Activated CD4-positive, alpha-beta T cell treated with anti-CD3 and anti-CD28 coated beads, Interleukin-2, amount 50 U/mL, for 1 hour (primary cell): ENCODE measurements at regions not wholly inside any gene's neighbourhood (a gene's known extent, or its start where the extent isn't known, plus 50 kb on each side); places are given as distances from the start of the nearest gene placed in this dataset.

Experiments
- DNase-seq: peaks from one replicate; pipeline ENCODE4 v3.0.0-alpha.2; 2020

DNA sequence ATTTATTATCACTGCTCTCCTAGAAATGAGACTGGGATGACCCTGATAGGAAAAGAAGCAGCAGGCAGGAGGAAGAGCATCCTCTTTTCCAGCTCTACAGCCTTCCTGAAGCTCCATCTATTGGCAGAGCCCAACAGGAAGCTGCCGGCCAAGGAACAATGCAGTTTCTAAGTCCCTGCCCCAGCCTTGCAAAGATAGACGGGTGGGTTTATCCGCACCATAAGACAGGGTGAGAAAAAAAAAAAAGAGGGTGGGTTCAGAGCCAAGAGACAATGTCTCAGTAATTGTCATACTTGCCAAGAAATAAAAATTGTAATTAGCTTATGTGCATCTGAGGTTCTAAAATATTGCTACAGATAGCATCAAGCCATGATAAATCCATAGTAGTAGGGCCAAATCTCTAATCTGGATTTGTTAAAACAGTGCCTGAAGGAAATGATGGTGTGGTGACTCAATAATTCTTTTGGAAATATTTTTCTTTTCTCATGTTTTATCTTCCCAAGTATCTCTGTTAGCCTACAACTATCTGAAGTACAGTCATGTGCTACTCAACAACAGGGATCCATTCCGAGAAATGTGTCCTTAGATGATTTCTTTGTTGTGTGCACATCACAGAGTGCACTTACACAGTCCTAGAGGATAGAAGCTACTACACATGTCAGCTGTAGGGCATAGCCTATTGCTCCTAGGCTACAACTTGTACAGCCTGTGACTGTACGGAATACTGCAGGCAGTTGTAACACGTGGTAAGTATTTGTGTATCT lies 242.9 kb upstream of the CXCL12 start:
- no peak for DNase-seq

DNA sequence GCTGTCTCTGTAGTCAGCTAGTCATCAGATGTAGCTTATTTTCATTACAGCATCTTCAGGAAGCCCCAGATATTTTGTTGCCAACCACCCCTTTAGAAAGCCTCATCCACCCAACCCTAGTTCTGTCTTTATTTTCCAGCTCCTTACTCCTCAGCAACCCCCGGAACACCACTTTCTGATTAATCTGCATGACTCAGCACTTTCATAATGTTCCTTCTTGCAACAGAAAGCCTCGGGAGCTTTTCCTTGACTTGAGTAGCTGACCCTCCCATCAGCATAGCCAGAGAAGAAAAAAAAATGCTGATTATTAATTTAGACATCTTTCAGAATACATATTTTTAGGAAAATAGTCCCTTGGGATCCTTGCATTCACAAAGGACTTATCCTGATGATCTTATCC lies 244.0 kb upstream of the CXCL12 start:
- DNase-seq: no peak

DNA sequence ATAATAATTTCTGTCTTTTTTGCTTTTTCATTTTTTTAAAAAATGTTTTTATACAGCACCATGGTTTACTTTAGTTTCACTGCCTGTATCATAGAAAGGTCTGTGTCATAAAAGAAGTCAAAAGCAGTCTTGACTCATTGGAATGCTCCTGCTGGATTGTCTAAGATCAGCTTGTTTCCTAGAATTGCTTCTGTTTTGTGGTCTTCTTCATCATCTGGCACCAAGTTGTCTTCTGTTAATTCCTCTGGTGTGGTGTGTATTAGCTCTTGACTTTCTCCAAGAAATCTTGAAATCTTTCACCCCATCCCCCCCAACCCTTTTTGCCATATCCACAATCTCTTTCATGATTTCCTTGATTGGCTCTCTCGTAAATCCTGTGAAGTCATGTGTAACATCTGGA lies 250.3 kb upstream of the CXCL12 start:
- DNase-seq: no peak

DNA sequence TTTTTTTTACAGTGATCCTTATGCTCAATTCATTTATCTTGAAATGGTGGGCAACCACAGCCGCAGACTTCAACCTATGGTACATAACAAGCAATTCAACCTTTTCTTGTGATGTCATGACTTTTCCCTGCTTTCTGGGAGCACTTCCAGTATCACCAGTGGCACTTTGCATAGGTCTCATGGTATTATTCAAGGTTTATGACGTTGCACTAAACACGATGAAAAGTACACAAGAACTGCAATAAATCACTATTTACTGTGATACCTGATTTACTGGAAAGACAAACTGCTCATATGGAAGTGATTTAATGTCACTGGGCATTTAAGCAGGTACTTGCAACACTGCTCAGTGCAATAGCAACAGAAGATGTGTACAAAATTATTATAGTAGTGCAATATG lies 251.7 kb upstream of the CXCL12 start:
- DNase-seq: no peak

DNA sequence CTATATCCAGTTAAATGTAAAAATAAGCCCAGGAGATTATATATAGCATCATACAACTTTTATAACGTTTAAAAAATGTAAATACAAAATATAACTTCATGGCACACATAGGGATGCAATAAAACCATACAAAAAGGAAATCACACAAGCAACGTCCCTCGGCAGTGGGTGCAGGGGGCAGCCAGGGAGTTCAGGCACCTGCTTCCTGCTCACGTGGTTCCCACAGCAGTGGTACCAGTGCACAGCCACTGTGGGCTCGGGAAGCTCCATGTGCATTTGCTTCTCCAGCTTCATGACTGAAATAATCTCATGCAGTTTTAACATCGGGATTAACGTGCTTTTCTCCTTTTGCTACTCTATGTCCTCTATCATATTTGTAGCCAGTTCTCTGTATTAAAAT lies 255.5 kb upstream of the CXCL12 start:
- no peak for DNase-seq

DNA sequence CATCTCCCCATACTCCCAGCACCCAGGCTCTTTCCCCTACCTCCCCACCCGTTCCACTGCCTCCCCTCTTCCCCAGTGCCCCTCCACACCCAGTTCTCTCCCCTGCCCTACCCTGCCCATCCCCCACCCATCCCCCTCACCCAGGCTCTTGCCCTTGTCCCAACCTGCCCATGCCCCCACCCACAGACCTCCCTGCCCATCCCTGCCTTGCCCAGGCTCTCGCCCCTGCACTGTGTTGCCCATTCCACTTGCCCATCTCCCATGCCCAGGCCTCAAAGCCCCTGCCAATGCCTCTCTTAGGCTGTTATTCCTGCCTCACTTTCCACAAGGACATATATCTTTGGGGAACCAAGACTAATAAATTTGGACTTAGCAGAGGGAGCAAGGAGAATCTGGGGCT lies 262.6 kb upstream of the CXCL12 start:
- DNase-seq: no peak

DNA sequence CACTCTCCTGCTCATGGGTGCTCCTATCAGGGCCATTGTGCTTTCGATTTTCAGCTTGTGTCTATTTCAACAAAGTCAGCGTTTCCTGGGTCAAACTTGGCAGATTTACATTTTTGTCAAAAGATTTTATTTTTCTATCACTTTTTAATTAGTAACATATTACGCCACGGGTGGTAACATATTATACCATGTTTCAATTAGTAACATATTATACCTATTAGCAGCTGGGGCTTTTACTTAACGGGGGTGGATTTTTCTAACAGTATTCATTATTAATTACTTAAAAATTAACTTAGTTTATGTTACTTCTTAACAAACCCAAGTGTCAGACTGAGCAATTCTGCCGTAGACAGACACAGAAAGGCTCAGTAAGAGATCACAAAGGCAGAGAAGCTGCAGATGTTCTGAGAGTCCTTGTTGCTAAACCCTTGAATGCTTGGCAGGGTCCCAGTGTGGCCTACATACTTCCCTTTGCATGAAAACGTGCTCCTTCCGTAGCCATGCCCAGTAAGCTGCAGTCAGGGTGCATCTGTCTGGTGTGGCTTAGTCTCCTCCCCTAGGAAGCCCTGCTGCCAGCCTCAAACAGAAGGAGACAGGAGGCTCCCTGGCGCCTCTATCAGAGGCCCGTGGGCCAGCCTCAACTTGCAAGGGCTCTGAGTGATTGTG lies 263.1 kb upstream of the CXCL12 start:
- no peak for DNase-seq

DNA sequence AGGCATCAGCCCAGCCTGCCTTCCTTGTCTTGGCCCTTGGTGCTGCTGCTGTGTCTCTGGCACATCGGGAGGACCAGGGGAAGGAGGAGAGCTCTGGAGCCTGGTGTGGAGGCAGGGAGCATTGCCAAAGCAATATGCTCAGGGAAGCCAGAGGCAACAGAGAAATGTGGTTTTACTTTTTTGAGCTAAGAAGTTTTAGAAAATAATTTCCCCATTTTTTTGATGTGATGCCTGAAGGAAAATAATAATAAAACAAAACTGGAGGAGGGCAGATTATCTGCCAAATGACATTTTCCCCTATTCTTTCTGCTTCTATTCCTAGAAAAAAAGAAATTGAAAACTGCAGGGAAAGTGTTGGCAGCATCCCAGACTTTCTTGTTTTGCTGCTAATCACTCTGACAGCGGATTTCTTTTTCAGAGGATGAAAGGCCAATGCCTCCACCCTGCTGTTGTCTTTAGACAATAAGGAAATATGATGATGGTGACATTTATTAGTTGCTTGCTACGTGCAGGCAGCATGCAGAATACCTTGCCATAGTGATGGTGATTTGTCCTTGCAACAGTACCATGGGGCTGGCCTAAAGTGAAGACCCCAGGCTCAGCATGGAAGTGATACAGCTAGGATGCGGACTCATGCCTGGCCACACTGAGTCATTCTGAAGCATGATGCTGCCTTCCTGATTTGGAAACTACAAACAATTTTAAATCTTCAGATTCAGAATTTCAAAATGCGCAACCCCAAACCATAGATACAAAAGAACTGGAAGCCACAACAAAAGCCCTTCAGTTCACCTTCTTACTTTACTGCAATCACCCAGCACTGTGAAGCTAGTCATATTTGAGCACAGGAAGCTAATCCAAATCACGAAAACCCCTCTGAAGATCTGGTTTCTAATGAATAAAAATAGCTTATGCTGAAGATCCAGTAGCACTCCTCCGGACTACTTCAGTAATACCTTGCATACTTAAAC lies 260.2 kb upstream of the TMEM72 start:
- DNase-seq: no peak

DNA sequence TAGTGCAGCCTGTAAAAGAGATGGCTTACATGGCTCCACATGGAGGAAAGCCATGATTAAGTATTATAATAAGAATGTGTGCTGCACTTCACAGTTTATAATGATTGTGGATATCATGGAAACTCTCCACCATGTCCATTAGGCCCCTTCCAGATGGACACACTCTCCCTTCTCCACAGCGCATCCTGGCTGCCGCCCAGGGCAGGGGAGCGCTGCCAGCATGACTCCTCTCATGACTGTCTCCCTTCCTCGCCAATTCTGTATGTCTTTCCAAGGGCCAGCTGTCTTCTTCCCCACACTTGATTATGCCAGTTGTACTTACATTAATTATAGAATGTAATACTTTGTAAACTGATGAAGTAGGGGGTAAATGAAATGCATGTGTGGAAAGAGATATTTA lies 259.3 kb upstream of the TMEM72 start:
- no peak for DNase-seq

DNA sequence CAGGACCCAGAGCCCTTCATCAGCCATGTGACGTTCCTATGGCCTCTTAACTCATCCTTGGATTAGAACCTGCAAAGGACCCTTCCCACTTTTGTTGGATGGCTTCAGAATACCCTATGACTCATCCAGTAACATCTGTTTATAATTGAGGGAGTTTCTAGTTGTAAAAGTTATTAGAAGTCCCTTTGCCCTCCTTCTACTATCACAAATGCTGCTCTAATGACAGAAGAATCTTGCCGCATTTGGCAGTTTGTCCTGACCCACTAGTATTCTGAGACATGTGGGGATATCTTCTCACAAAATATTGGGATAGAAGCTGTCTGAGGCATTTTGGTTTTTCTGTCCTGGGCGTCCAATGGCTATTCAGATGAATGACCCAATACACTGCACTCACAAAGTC lies 251.8 kb upstream of the TMEM72 start:
- no peak for DNase-seq

DNA sequence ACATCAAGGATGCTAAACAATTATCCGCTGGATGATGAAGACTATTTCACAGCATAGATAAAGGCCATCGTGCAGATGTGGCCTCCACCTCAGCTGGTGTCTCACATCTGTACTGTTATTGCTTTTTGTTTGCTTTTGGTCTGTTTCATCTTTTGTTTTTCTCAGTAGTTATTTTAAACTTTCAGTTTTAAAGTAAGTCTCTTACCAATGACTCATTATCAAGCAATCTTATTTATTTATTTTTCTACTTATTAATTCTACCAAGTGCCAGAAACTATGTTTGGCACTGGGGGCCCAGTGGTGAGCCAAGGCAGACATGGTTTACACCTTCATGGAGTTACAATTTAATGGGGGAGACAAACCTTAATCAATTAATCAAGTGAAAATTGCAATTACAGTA lies 250.9 kb upstream of the TMEM72 start:
- DNase-seq: no peak

DNA sequence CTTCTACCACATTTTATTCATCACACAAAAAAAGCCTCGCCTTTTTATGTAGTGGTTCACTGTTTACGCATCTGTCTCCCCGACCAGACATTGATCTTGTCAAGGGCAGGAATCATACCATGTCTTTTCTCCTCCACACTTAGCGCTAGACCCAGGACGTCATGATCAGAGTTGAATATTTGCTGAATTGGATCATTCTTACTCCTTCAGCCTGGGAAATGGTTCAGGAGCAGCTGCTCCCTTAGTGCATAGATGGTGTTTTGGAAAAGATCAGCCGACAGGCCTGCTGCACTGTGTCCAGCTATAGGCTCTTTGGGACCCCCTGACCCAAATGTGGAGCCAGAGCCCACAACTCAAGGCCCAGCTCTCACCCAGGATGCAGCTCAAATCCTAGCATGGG lies 249.1 kb upstream of the TMEM72 start:
- no peak for DNase-seq

DNA sequence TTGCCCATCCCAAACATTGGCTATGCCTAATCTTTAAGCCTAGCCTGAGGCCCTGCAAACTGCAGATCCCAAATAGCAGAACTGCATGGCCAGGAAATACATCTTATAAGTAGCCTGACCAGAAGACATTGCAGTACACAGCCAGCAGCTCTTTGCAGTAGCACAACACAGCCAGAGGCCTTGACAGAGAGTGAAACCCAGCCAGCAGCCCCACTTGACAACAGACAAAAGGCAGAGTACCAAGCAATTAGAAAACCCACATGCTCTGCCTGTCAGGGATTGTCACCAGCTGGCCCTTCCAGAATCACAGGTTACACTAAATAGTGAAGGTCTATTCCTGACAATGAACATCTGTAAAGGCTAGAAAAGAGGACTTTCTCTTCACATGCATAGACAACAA lies 242.8 kb upstream of the TMEM72 start:
- no peak for DNase-seq

DNA sequence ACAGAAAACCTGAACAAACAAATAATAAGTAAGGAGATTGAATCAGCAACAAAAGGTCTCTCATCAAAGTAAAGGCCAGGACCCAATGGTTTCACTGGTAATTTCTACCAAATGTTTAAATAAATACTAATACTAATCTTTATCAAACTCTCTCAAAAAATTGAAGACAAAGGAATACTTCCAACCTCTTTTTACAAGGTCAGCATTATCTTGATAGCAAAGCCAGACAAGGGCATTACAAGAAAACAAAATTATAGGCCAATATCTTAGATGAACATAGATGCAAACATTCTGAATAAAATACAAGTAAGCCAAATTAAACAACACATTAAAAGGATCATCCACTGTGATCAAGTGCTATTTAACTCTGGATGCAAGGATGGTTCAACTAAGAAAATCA lies 239.8 kb upstream of the TMEM72 start:
- DNase-seq: no peak

DNA sequence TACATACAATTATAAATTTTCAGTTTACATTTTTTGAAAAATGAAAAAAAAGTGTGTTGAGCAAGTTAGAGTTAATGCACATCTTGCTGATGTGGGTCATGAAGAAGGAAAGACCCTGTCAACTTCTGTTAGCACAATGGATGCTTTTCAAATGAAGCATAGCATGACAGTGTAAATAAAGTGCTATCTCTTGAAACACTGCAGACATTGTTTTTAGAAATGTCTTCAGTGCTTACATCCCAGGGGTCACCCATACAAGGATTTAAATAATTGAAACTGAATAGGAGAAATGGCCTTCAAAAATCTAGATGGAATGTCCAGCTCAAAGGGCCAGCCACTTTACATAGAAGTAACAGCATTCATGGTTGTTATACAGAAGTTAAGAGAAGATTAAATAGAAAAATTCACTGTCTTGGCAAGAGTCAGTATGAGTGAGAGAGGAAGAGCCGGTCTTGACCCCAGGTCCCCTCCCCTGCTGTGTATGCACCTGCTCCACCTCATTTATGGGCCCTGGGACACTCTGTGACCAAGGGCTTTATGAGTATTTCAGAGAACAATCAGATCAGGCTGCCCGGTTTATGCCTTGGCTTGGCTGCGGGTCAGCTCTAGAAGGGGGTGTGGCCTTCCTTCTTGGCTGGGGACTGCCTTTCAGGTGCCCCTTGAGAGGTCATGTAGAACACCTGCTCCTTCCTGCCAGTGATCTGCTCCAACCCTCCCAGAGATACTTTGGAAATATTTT lies 237.7 kb upstream of the TMEM72 start:
- no peak for DNase-seq

DNA sequence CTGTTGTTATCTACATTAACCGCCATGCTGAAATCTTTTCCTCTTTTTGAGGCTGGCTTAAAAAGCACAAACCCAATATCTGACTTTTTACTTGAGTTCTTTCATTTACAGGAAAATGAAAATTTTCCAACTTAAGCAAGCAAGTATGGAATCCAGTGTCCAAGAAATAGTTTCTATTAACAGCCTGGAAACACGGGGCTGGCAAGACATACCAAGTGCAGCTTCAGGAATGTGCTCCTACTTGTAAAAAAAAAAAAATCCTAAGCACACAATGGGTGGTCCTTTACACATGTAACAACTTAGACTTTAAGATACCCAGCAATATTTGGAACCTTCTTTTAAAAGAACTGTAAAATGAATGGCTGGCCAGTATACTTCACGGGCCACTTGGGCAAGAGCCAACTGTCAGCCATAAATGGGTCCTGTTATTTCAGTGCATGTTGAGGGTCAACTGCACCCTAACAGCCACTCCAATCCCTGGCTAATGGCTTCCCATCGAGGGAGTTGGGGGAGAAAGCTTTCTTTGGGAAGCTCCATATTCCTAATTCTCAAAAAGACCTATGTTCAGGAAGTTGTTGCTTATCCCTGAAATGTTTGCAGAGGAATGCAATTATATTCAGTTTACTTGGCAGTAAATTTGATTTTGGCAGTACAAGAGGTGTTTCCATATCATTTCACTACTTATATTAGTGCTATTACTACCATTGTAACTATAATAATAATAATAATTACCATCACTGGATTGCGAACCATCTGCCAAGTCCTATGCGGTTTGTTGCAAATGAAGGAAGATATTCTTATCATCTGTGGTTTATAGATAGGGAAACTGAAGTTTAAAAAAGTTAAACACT lies 236.4 kb upstream of the TMEM72 start:
- DNase-seq: no peak

DNA sequence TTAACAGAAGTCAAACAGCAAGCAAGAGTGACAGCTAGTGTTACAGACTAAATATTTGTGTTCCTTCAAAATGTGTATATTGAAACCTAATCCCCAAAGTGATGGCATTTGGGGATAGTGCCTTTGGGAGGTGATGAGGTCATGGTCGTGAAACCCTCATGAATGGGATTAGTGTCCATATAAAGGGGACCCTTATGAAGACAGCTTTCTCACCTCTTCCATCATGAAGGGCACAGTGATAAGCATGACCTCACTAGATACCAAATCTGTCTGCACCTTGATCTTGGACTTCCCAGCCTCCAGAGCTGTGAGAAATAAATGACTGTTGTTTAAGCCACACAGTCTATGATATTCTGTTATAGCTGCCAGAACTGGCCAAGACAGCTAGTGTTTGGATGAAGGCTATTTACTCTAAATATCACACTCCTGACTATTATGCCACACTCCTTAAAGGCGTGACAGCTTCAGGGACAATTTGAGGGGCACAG lies 235.7 kb upstream of the TMEM72 start:
- DNase-seq: no peak

DNA sequence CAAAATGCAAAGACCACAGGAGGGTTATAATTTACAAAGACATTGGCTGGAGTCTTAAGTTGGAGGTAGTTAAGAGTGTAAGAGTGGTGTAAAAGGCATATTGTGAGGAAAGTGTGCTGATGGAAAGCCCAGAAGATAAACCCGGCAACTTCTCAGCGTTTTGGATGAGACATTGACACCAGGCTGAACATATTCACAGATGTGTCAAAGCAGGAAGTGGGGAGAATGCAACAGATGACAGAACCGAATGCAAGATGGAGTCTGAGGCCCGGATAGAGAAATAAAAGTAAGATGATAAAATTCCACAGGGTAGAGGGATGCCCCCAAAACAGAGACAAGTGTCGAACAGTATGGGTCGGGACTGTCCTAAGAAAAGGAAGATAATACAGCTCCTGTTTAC lies 230.4 kb upstream of the TMEM72 start:
- DNase-seq: no peak

DNA sequence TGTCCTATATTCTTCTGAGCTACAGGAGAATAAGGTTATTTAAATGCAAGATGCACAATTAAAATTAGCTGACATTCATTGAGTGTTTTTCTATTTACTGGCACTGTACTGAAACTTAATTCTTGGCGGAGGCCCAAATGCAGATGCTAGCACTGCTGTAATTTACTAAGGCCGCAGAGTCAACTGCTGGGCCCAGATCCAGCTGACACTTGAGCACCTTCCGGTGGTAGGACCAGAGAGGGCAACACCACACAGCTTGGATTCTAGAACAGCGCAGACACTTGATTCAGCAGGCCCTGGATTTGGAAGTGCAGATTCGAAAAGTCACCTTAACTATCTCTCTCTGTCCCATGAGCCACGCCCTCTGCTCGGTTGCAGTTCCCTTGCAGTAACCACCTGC lies 228.6 kb upstream of the TMEM72 start:
- DNase-seq: no peak

DNA sequence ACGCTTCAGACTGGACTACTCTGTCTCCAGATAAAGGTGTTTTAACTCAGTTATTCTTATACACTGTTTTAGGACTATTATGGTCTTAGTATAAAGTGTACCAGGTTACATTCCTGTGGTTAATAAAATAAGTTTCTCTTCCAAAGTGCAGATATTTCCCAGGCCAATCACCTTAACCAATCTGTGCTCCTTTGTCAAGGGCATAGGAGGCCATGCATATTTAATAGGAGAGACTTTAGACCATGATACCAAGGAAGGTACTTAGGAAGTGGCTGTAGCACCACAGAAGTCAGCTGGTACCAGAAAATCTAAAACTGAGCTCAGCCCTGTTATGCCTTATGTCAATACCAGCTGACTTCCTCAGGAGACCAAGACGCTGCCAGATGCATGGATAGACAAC lies 226.5 kb upstream of the TMEM72 start:
- no peak for DNase-seq

DNA sequence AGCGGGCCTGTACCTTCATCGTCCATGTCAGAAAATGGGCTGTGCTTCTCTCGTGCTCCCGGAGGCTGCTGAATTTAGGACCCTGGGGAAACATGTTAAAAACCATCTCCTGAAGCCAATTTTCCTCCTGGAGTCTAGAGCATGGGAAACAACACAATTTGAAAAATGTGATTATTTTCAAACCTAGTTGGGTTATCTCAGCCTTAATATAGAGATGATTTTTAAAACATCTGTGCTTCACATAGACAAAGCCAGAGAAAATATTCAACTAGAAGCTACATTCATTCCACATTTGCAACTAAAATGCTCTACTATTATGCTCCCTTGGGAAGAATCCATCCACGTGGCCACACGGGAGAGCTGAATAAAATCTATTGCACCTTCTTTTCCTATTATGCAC lies 225.9 kb upstream of the TMEM72 start:
- DNase-seq: no peak

DNA sequence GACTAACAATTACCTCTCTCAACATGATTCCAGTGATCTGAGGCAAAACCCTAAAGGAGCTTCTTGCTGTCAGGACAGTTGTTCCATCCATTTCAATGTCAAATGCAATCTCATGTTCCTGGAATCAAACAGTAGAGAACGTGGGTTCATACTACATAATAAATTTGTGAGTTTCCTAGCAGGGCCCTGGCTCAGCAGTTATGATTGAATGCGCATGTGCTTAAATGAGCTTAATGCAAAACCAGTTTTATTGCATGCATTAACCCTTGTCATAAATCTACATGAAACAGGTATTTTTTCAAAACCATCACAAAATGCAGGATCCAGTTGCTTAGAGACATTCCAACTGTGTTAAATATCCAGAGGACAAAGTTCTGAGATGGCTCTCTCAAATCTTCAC lies 225.4 kb upstream of the TMEM72 start:
- DNase-seq: no peak
